Breast epithelium (tissue), 3 donors: ENCODE measurements at regions not wholly inside any gene's neighbourhood (a gene's known extent, or its start where the extent isn't known, plus 50 kb on each side); places are given as distances from the start of the nearest gene placed in this dataset.

Experiments used
- CTCF ChIP-seq, 3 donors: fragments of 450-650 bp; IDR thresholded peaks; one replicate each; pipeline ENCODE4 v1.5.1; 2016 to 2017; ENCODE audit warnings: antibody characterized with exemption in 3 of 3, mild to moderate bottlenecking in 3 of 3, moderate library complexity in 3 of 3
- POLR2A ChIP-seq: fragments of 450-650 bp; IDR thresholded peaks from one replicate; pipeline ENCODE4 v1.6.1; 2016; ENCODE audit warnings: antibody characterized with exemption, mild to moderate bottlenecking, moderate library complexity

GRCh38 chr2:16222326-16222725 is 282.0 kb downstream of the MYCN start:
- TF ChIP-seq POLR2A: no peak
- no peak for TF ChIP-seq CTCF (IDR thresholded peaks at IDR 0.05)
